Heart left ventricle (tissue), 13 donors: ENCODE measurements at regions not wholly inside any gene's neighbourhood (a gene's known extent, or its start where the extent isn't known, plus 50 kb on each side); places are given as distances from the start of the nearest gene placed in this dataset.

Experiments
- CTCF ChIP-seq, 12 donors: fragments of 200-600 bp; sonication (generic) in 4 of 12; IDR thresholded peaks; one replicate each; pipeline versions ENCODE4 v1.5.0 to v1.8.0; 2018 to 2022; ENCODE audit warnings: antibody characterized with exemption in 12 of 12, mild to moderate bottlenecking in 5 of 12
- POLR2A ChIP-seq, 2 donors: fragments of 450-650 bp; IDR thresholded peaks; one replicate each; pipeline ENCODE4 v1.6.1; 2017; ENCODE audit warnings: antibody characterized with exemption in 2 of 2, mild to moderate bottlenecking in 2 of 2, moderate library complexity in 2 of 2
- donor health status: ischemic (EF 13 %, LVEDD 7.1; RV severe dilation, severe dysfunction).
- donor health status: DM: no; HTN: yes; CAD: no.
- donor health status: DM: no; HTN: no; CAD: no.
- donor health status: ischemic (EF 25% LVEDD 6.9; RV normal size, moderate dysfunction).
- donor health status: ischemic (EF 25% LVEDD 5.7; RV mildly dilated, moderate dysfunction).
- donor health status: ischemic (EF 35%, LVEDD 5.7; RV mildly dilated, moderate dysfunction).
- donor health status: nonischemic (EF 11% LVEDD 7.7; RV severe dilation, severe dysfunction).
- donor health status: DM: yes; HTN: yes; CAD: no.
- donor health status: PGD.
- donor health status: ischemic (EF 29% LVEDD 5.4; RV normal size, mild dysfunction).
- donor health status: nonischemic (EF 23%, LVEDD 6.1; RV moderate dilation, normal function).

- TF ChIP-seq CTCF (IDR thresholded peaks at IDR 0.05) (no peak), POLR2A (IDR thresholded peaks at IDR 0.05) (no peak)
Measured at GRCh38 chr4:129335818-129336217, 239.9 kb downstream of the C4orf33 start.
